NCI-H1105 treated with DMSO at 0.1 percent for 48 hours (cell line): ENCODE measurements at regions not wholly inside any gene's neighbourhood (a gene's known extent, or its start where the extent isn't known, plus 50 kb on each side); places are given as distances from the start of the nearest gene placed in this dataset.
A peak's percentile ranks its signal among the peaks of the same experiment; 100 is the strongest.

Source experiments
- DNase-seq: peaks from one replicate; lab custom pipeline; 2025; lab: John Stamatoyannopoulos, UW

DNA sequence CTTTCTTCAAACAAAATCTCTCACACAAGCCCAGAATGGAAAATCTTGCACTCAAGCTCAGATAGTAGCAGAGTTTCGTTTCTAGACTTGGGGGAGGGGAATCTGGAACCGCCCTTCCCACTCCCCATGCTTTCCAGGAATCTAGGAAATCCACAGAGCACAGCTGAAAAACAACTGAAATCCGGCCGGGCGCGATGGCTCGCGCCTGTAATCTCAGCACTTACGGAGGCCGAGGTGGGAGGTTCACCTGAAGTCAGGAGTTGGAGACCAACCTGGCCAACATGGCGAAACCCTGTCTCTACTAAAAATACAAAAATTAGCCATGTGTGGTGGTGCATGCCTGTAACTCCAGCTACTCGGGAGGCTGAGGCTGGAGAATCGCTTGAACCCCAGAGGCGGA, 127.3 kb upstream of the SLC34A2 start:
- no peak for DNase-seq

DNA sequence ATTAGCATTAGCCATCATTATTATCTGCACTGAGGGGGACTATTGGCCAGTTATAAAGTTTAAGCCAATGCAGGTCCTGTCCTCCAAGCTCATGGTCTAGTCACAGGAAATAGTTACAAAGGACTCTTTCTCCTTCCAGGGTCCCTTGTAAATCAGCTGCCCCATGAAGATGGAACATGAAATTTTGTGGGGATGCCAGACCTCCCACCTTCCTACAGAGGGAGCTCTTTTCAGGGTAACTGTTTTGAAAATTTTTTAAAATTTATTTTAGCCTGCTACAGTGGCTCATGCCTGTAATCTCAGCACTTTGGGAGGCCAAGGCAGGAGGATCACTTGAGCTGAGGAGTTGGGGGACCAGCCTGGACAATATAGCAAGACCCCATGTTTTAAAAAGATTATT, 124.4 kb upstream of the SLC34A2 start:
- DNase-seq = no peak

GRCh38 chr4:25532591-25532990, 123.1 kb upstream of the SLC34A2 start:
- DNase-seq = no peak

DNA sequence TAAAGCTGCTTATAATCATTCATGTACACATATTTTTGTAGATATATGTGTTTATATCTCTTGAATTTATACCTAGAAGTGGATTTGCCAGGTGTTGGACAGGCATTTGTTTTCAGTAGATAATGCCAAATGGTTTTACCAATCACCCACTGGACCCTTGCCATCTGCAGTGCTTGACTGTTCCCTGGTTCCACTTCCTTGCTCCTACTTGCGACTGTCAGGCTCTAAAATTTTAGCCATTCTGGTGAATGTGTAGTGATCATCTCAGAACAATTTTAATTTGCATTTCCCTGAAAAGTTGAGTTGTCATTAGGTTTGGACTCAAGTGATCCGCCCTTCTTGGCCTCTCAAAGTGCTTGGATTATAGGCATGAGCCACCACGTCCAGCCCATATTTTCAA, 122.4 kb upstream of the SLC34A2 start:
- DNase-seq = no peak

DNA sequence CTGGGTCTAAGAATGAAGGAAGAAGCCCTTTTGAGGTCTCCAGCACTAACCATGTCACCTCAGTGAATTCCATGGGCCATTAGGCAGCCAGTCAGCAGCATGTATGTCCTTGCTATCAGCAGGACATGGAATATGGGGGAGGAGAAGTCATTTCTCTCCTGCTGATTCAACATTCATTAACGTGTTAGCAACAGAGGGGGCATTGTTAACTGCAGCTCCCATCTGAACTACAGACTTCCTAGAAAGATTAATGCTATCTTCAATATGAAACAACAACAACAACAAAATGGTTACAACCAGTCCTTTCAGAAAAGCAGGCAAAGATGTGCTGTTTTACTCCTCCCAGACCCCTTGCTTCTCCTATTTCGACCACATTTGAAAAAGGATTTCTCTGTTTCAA, 120.4 kb upstream of the SLC34A2 start:
- DNase-seq = no peak

- no peak for DNase-seq
Measured at GRCh38 chr4:25535701-25536473, 119.8 kb upstream of the SLC34A2 start.

DNA sequence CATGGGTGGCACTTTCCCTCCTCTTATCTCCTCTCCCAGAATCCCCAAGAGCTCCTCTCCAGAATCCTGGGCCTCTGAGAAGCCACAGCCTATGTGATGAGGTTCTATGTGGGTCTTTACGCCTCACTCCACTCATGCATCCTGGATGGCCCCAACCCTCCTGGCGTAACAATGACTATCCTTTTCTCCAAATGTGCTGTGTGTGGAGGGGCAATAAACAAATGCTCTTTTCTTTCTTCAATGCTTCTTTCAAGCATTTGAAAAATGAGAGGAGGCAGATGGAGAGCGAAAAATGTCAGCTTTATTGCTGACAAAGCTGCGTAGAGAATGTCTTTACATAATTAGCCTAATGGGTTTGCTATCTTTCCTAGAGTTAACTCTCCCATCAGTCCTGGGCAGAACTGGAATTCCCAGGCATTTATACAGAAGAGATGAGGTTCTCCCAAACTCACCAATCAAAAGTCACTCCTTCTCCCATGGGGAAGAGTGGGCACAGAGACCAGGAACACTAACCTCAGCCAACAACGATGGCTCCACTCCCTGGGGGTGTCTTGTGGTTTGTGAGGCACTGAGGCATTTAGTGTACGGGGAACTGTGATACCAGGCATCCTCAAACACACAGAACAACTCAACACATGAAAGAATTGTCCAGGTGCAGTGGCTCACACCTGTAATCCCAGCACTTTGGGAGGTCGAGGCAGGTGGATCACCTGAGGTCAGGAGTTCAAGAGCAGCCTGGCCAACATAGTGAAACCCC, 118.9 kb upstream of the SLC34A2 start:
- DNase-seq = no peak

- no peak for DNase-seq
Measured at GRCh38 chr4:25538430-25538829, 117.2 kb upstream of the SLC34A2 start.

DNA sequence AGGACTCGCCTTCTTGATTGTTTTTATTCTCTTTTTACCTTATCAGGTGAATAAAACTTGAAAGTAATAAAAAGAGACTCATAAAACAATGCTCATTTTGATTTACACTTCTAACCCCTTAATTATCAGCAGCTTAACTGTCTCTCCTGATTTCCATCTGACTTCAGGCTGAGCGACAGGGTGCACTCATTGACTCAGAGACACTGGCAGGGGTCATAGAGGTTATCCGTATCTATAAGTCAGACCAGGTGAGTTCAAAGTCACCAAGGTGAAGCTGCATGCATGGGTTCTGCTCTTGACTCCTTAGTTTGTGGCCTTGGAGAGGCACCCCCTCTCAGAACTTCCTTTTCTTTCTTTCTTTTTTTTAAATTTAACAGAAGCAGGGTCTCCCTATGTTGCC, 116.4 kb upstream of the SLC34A2 start:
- DNase-seq = no peak

DNA sequence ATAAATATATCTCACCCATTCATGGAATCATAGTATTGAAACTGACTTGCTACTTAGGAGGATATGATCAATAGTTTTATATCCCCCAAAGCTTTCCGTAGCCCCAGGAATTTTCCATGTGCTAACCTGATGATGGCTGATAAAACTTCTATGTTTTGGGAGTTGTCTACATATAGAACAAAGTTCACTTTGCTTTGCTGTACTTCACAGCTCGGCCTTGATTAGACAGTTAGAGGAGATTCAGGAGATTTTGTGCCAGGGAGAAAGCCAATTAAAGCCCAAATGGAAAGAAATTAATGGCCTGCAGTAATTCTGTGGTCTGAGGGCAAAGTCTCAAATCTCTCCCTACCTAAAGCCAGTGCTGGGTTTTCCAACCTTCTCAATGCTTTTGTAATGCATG, 114.9 kb upstream of the SLC34A2 start:
- no peak for DNase-seq

DNA sequence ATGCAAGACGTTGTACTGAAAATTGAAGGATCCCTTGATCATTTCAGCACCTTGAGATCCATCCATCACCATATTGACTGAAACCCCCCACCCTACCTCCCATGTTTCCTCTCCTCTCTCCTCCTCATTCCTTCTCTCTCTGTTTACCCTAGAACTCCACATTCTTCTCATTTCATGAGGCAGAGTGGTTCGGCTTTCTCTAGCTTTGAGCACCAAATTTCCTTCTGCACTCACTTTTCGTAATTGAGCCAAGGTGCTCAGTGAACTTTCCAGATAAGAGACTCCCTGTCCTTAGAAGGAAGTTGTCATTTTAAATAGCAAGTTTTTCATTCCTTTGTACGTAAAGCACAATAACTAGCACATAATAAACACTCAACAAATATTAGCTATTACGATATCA, 108.3 kb upstream of the SLC34A2 start:
- DNase-seq = no peak

DNA sequence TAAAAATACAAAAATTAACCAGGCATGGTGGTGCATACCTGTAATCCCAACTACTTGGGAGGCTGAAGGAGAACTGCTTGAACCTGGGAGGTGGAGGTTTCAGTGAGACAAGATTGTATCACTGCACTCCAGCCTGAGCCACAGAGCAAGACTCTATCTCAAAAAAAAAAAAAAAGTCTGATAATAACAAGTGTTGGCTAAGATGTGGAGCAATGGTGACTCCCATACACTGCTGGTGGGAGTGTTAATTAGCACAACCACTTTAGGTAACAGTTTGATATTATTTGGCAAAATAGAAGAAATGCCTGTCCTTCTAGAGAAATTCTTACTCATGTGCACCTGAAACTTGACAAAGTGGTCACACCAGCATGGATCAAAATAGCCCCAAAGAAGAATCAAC, 106.2 kb upstream of the SLC34A2 start:
- no peak for DNase-seq

DNA sequence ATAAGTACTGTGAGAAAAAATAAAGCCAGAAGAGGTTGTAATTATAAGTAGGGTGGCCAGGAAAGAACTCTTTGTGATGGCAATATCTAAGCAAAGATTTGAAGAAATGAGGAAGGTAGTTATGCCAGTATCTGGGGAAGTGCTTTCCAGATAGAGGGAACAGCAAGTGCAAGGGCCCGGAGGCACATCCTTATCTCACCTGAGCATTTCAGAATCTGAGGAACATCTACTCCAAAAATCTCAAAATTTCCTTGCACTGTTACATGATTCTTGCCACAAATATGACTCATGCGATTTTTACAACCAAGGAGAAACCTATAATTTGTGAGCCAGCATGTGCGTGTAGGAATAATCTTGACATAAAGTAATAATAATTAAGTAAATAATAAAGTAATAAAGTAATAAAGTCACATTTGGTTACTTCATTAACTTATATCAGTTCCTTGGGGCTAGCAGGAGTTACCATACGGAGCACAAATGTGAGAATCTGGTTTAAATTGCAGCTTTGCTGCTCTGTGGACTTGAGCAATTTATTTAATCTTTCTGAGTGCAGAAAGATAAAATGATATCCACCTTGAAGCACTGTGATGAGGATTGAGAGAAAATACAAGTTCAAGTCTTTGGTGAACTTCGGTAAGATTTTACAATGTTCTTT, 105.1 kb upstream of the SLC34A2 start:
- DNase-seq = no peak

DNA sequence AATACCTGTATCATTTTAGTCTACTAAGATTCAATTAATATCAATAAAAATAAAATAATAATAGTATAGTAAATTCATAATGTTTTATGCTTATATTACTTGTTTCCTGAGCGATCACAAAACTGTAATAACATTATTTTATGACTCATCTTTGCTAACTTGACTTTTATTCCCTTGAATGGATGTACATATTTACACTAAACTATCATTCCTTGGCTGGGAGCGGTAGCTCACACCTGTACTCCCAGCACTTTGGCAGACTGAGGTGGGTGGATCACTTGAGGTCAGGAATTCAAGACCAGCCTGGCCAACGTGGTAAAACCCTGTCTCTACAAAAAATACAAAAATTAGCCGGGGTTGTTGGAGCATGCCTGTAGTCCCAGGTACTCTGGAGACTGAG, 104.0 kb upstream of the SLC34A2 start:
- no peak for DNase-seq

GRCh38 chr4:25552580-25553271, 102.9 kb upstream of the SLC34A2 start:
- no peak for DNase-seq

GRCh38 chr4:25559508-25559907, 96.1 kb upstream of the SLC34A2 start:
- no peak for DNase-seq

- DNase-seq = no peak
Measured at GRCh38 chr4:25560605-25561004, 95.0 kb upstream of the SLC34A2 start.

DNA sequence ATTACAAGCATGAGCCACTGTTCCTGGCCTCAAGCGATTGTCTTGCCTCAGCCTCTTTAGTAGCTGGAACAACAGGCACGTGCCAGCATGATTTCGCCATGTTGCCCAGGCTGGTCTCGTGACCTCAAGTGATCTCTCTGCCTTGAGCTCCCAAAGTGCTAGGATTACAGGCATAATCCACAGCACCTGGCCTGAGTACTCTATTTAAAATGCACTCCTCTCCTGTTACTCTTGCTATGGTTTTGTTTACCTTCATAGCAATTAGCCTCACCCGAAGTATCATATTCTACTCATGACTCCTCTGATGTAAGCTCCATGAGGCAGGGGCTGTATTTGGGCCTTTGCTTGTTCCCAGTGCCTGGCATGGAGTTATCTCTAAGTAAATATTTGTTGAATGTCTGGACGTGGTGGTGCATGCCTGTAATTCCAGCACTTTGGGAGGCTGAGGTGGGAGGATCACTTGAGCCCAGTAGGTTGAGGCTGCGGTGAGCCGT, 92.5 kb upstream of the SLC34A2 start:
- DNase-seq = peak; percentile 37

DNA sequence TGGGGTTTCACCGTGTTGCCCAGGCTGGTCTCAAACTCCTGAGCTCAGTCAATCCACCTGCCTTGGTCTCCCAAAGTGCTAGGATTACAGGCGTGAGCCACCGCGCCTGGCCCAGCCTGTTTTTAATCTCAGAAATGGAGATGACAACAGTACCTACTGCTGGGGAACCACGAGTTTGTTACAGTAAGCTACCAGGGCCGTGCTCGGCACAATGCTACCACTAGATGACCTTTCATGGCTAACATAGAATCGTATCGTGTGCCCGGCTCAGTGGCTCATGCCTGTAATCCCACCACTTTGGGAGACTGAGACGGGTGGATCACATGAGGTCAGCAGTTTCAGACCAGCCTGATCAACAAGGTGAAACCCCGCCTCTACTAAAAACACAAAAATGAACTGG, 90.8 kb upstream of the SLC34A2 start:
- DNase-seq = no peak

GRCh38 chr4:25567253-25567652, 88.4 kb upstream of the SLC34A2 start:
- no peak for DNase-seq

- DNase-seq = no peak
Measured at GRCh38 chr4:25569716-25570115, 85.9 kb upstream of the SLC34A2 start.

DNA sequence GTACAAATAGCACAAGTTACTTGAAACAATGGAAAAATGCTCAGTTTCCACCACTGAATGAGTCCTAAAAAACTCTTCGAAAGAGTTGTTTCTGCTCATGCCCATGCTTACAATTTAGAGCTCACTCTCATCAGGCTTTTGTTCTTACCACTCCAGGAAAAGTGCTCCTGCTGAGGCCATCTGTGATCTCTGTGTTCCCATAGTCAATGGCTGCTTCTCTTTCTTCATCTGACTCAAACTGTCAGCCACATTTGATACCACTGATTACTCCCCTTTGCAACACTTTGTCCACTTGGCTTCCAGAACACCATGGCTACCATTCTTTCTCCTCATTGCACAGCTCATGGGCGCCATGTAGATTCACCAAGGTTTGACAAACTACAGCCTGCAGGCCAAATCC, 80.0 kb upstream of the SLC34A2 start:
- DNase-seq = no peak
